CD14-positive monocyte (primary cell): ENCODE measurements at regions not wholly inside any gene's neighbourhood (a gene's known extent, or its start where the extent isn't known, plus 50 kb on each side); places are given as distances from the start of the nearest gene placed in this dataset.

ENCODE experiments used
- DNase-seq, 3 donors: peaks; one replicate each; pipeline ENCODE4 v3.0.0-alpha.2; 2011 to 2022
- H2AFZ ChIP-seq: 2 replicates; pipeline ENCODE4 v1.6.0; 2012; ENCODE audit warnings: mild to moderate bottlenecking, low read depth, low read length, inconsistent platforms; ENCODE audit not compliant: insufficient read depth, poor library complexity, severe bottlenecking
- H3K27ac ChIP-seq, 2 donors: 1 replicate in 1 of 2; 2 replicates in 1 of 2; pipeline ENCODE4 v1.5.1; 2012 to 2013; ENCODE audit warnings: low read length in 2 of 2, control low read depth in 1 of 2, inconsistent platforms in 1 of 2, low read depth in 1 of 2, mild to moderate bottlenecking in 1 of 2
- H3K27me3 ChIP-seq, 2 donors: one replicate each; pipeline versions ENCODE4 v1.6.0 to v1.6.1; 2011 to 2013; ENCODE audit warnings: low read length in 2 of 2; ENCODE audit not compliant: control insufficient read depth in 2 of 2, insufficient read depth in 2 of 2
- H3K36me3 ChIP-seq, 2 donors: replicated peaks in 1 of 2; 1 replicate in 1 of 2; 2 replicates in 1 of 2; pipeline versions ENCODE4 v1.5.1 to v1.6.1; 2012 to 2013; ENCODE audit warnings: low read length in 2 of 2, control low read depth in 1 of 2, inconsistent platforms in 1 of 2, mild to moderate bottlenecking in 1 of 2; ENCODE audit not compliant: insufficient read depth in 2 of 2, control insufficient read depth in 1 of 2
- H3K4me1 ChIP-seq, 2 donors: 1 replicate in 1 of 2; 2 replicates in 1 of 2; pipeline versions ENCODE4 v1.5.1 to v1.6.1; 2012 to 2013; ENCODE audit warnings: low read length in 2 of 2, control low read depth in 1 of 2, inconsistent platforms in 1 of 2, mild to moderate bottlenecking in 1 of 2, moderate library complexity in 1 of 2; ENCODE audit not compliant: insufficient read depth in 2 of 2, control insufficient read depth in 1 of 2
- H3K4me2 ChIP-seq: replicated peaks from 2 replicates; pipeline ENCODE3; 2012; ENCODE audit warnings: low read length, moderate library complexity, mild to moderate bottlenecking; ENCODE audit not compliant: poor library complexity, severe bottlenecking; ENCODE audit errors: extremely low read depth
- H3K4me3 ChIP-seq, 3 experiments: fragments of 200-600 bp in 1 of 3; sonication (generic) in 1 of 3; replicated peaks in 1 of 3; 1 replicate in 2 of 3; 2 replicates in 1 of 3; pipeline ENCODE4 v1.5.1; 2011 to 2013; ENCODE audit warnings: low read length in 3 of 3, mild to moderate bottlenecking in 3 of 3, control low read depth in 2 of 3, low read depth in 2 of 3, inconsistent platforms in 1 of 3, moderate library complexity in 1 of 3
- H3K79me2 ChIP-seq: 2 replicates; pipeline ENCODE4 v1.6.0; 2012; ENCODE audit warnings: mild to moderate bottlenecking, control low read depth, inconsistent platforms, low read length, moderate library complexity; ENCODE audit not compliant: insufficient read depth
- H3K9ac ChIP-seq: 2 replicates; pipeline ENCODE4 v1.6.0; 2017; ENCODE audit warnings: low read length, mild to moderate bottlenecking; ENCODE audit not compliant: insufficient read depth, poor library complexity, severe bottlenecking
- H3K9me3 ChIP-seq, 2 donors: replicated peaks in 1 of 2; 1 replicate in 1 of 2; 2 replicates in 1 of 2; pipeline versions ENCODE4 v1.5.1 to v1.6.1; 2012 to 2013; ENCODE audit warnings: low read length in 2 of 2, control low read depth in 1 of 2; ENCODE audit not compliant: control insufficient read depth in 1 of 2, insufficient read depth in 1 of 2
- H4K20me1 ChIP-seq: 2 replicates; pipeline ENCODE4 v1.6.0; 2012; ENCODE audit warnings: mild to moderate bottlenecking, low read length, control low read depth, moderate library complexity; ENCODE audit not compliant: insufficient read depth
- H3K27ac Mint-ChIP-seq, 7 donors: one replicate each; pipeline ENCODE4 v1.8.0; 2020; ENCODE audit warnings: mild to moderate bottlenecking in 7 of 7, mixed read lengths in 7 of 7, moderate library complexity in 6 of 7, inconsistent platforms in 2 of 7
- H3K27me3 Mint-ChIP-seq, 3 donors: one replicate each; pipeline ENCODE4 v1.8.0; 2021 to 2022; ENCODE audit warnings: low read depth in 3 of 3, mild to moderate bottlenecking in 3 of 3, mixed read lengths in 3 of 3, moderate library complexity in 3 of 3, inconsistent platforms in 1 of 3
- H3K36me3 Mint-ChIP-seq, 2 donors: one replicate each; pipeline ENCODE4 v1.8.0; 2020; ENCODE audit warnings: mixed read lengths in 2 of 2, inconsistent platforms in 1 of 2, mild to moderate bottlenecking in 1 of 2
- H3K4me1 Mint-ChIP-seq: one replicate; pipeline ENCODE4 v1.8.0; 2020; ENCODE audit warnings: mild to moderate bottlenecking, mixed read lengths
- H3K4me3 Mint-ChIP-seq, 2 donors: one replicate each; pipeline ENCODE4 v1.8.0; 2020; ENCODE audit warnings: mild to moderate bottlenecking in 2 of 2, mixed read lengths in 2 of 2, moderate library complexity in 1 of 2
- H3K9me3 Mint-ChIP-seq, 7 donors: one replicate each; pipeline ENCODE4 v1.8.0; 2020 to 2022; ENCODE audit warnings: mixed read lengths in 7 of 7, mild to moderate bottlenecking in 6 of 7, moderate library complexity in 6 of 7, inconsistent platforms in 2 of 7
- WGBS: methylation state at CpG from one replicate; pipeline ENCODE4 v1.1.5; 2013; ENCODE audit warnings: missing lambda C conversion rate; ENCODE audit not compliant: insufficient coverage; 5-methylcytosine and 5-hydroxymethylcytosine counted together
- intact Hi-C, 2 donors: fragments of 100-400 bp; cut with micrococcal nuclease; formaldehyde crosslinking; loops; one replicate each; pipeline versions ENCODE4 v1.15.0 to v1.15.1; 2023
- TF ChIP-seq, protein P1 (sequence below): fragments of 200-600 bp; IDR thresholded peaks from one replicate; pipeline ENCODE4 v1.8.0; 2022; ENCODE audit warnings: antibody characterized with exemption, mild to moderate bottlenecking

DNA sequence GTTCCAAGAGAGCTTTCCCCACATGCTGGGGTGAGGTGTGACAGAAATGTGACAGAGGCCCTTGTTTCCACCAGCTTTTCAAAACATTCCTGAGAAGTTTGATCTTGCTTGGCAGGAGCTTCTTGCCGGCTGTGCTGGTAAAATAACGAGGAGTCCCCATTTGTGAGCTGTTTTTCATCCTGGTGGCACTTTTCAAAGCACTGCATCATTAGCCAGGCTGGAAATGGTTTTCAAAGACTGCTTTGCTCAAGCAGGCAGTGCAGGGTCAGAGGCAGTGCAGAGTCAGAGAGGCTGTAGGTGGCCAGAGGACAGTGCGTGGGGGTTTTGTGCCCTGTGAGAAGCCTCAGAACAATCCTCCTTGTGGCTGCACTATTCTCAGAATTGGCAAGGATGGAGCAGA, 75.8 kb upstream of the KCNA3 start:
- Mint-ChIP-seq H3K36me3 (no peaks in the 10 kb centered on the region), H3K4me3 (no peak overlapping the region), H3K4me1 (no peaks in the 10 kb centered on the region), H3K27me3 (peaks cover 27 to 33% (median 29%) of the 10 kb centered on the region in 3 donors), H3K9me3 (no peaks in the 10 kb centered on the region), H3K27ac (no peak overlapping the region)
- Histone ChIP-seq H3K27me3 (peaks cover 14 to 28% of the 10 kb centered on the region in 2 donors), H3K4me3 (no peak overlapping the region), H4K20me1 (no peaks in the 10 kb centered on the region), H3K27ac (no peak overlapping the region), H3K4me2 (no peak overlapping the region), H3K9ac (no peak overlapping the region), H2AFZ (no peak overlapping the region), H3K4me1 (no peaks in the 10 kb centered on the region), H3K79me2 (no peaks in the 10 kb centered on the region), H3K36me3 (no peaks in the 10 kb centered on the region), H3K9me3 (no peaks in the 10 kb centered on the region)
- TF ChIP-seq, protein P1, sequence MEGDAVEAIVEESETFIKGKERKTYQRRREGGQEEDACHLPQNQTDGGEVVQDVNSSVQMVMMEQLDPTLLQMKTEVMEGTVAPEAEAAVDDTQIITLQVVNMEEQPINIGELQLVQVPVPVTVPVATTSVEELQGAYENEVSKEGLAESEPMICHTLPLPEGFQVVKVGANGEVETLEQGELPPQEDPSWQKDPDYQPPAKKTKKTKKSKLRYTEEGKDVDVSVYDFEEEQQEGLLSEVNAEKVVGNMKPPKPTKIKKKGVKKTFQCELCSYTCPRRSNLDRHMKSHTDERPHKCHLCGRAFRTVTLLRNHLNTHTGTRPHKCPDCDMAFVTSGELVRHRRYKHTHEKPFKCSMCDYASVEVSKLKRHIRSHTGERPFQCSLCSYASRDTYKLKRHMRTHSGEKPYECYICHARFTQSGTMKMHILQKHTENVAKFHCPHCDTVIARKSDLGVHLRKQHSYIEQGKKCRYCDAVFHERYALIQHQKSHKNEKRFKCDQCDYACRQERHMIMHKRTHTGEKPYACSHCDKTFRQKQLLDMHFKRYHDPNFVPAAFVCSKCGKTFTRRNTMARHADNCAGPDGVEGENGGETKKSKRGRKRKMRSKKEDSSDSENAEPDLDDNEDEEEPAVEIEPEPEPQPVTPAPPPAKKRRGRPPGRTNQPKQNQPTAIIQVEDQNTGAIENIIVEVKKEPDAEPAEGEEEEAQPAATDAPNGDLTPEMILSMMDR, result no peak
- intact Hi-C loops, result no loop called here
- DNase-seq, result no peak
- 44% methylated on average over 3 of the region's 3 CpGs for WGBS

GRCh38 chr1:110749960-110750359, 75.2 kb upstream of the KCNA3 start:
- H3K36me3 Mint-ChIP-seq, result no peaks in the 10 kb centered on the region
- H3K36me3 ChIP-seq, result no peaks in the 10 kb centered on the region
- no peaks in the 10 kb centered on the region for H3K4me1 ChIP-seq
- H3K9me3 Mint-ChIP-seq, result peaks cover 0 to 2% (median 0%) of the 10 kb centered on the region in 7 donors
- no peak overlapping the region for H3K27ac Mint-ChIP-seq
- no peaks in the 10 kb centered on the region for H4K20me1 ChIP-seq
- H3K27ac ChIP-seq, result no peak overlapping the region
- no peaks in the 10 kb centered on the region for H3K79me2 ChIP-seq
- H3K27me3 ChIP-seq, result peaks cover 12 to 24% of the 10 kb centered on the region in 2 donors
- no peak overlapping the region for H2AFZ ChIP-seq
- H3K4me3 ChIP-seq, result no peak overlapping the region
- H3K9ac ChIP-seq, result no peak overlapping the region
- no peak for DNase-seq
- peak overlapping the region in 1 of 2 donors; percentile 21 for H3K4me3 Mint-ChIP-seq
- 73% methylated on average over 3 of the region's 4 CpGs for WGBS
- H3K4me1 Mint-ChIP-seq, result no peaks in the 10 kb centered on the region
- intact Hi-C loops, result no loop called here
- peaks cover 27 to 32% (median 29%) of the 10 kb centered on the region in 3 donors for H3K27me3 Mint-ChIP-seq
- H3K4me2 ChIP-seq, result no peak overlapping the region
- no peaks in the 10 kb centered on the region for H3K9me3 ChIP-seq
- TF ChIP-seq, protein P1, result no peak
